Fibroblast of skin of right biceps (primary cell): ENCODE measurements at regions not wholly inside any gene's neighbourhood (a gene's known extent, or its start where the extent isn't known, plus 50 kb on each side); places are given as distances from the start of the nearest gene placed in this dataset.
A peak's percentile ranks its signal among the peaks of the same experiment; 100 is the strongest.
"Not testable (repeated sequence)": the region's sequence is repeated elsewhere in the genome, so short reads cannot be mapped to it uniquely, and the experiment has no call there.

ENCODE experiments used
- DNase-seq: peaks from one replicate; pipeline ENCODE4 v3.0.0-alpha.2; 2013

- DNase-seq: no peak
These were observed 772.8 kb upstream of the RAG2 start for GRCh38 chr11:37370817-37371216.

GRCh38 chr11:37364246-37364839 is 766.3 kb upstream of the RAG2 start:
- DNase-seq: no peak

GRCh38 chr11:37353192-37353591 is 755.2 kb upstream of the RAG2 start:
- DNase-seq: no peak

GRCh38 chr11:37352485-37352884 is 754.4 kb upstream of the RAG2 start:
- no peak for DNase-seq

- no peak for DNase-seq
These were observed 745.3 kb upstream of the RAG2 start for GRCh38 chr11:37343290-37343689.

- DNase-seq: no peak
These were observed 738.4 kb upstream of the RAG2 start for GRCh38 chr11:37336401-37336800.

GRCh38 chr11:37333345-37333744 is 735.3 kb upstream of the RAG2 start:
- no peak for DNase-seq

GRCh38 chr11:37323843-37324242 is 725.8 kb upstream of the RAG2 start:
- DNase-seq: no peak

GRCh38 chr11:37322333-37323194 is 724.5 kb upstream of the RAG2 start:
- DNase-seq: no peak

GRCh38 chr11:37320921-37321320 is 722.9 kb upstream of the RAG2 start:
- peak; percentile 28 for DNase-seq

- no peak for DNase-seq
These were observed 719.8 kb upstream of the RAG2 start for GRCh38 chr11:37317803-37318202.

- no peak for DNase-seq
These were observed 715.2 kb upstream of the RAG2 start for GRCh38 chr11:37313266-37313665.

- DNase-seq: no peak
These were observed 708.5 kb upstream of the RAG2 start for GRCh38 chr11:37306563-37306962.

GRCh38 chr11:37301405-37301804 is 703.4 kb upstream of the RAG2 start:
- DNase-seq: not testable (repeated sequence)

- DNase-seq: no peak
These were observed 700.1 kb upstream of the RAG2 start for GRCh38 chr11:37298173-37298572.

GRCh38 chr11:37286890-37287289 is 688.9 kb upstream of the RAG2 start:
- DNase-seq: no peak

GRCh38 chr11:37282367-37282766 is 684.3 kb upstream of the RAG2 start:
- DNase-seq: no peak

GRCh38 chr11:37280200-37280599 is 682.2 kb upstream of the RAG2 start:
- no peak for DNase-seq

GRCh38 chr11:37277896-37278465 is 679.9 kb upstream of the RAG2 start:
- DNase-seq: no peak

- peak; percentile 1 for DNase-seq
These were observed 666.7 kb upstream of the RAG2 start for GRCh38 chr11:37264783-37265182.

GRCh38 chr11:37264060-37264459 is 666.0 kb upstream of the RAG2 start:
- no peak for DNase-seq

GRCh38 chr11:37263467-37263866 is 665.4 kb upstream of the RAG2 start:
- DNase-seq: not testable (repeated sequence)

- DNase-seq: no peak
These were observed 661.7 kb upstream of the RAG2 start for GRCh38 chr11:37259734-37260133.

- DNase-seq: no peak
These were observed 650.1 kb upstream of the RAG2 start for GRCh38 chr11:37248145-37248544.
